Panc1 (cell line): ENCODE measurements at regions not wholly inside any gene's neighbourhood (a gene's known extent, or its start where the extent isn't known, plus 50 kb on each side); places are given as distances from the start of the nearest gene placed in this dataset.

ENCODE experiments used
- CTCF ChIP-seq: fragments of 450-650 bp; IDR thresholded peaks from 2 replicates; pipeline ENCODE4 v1.5.1; 2017; ENCODE audit warnings: mild to moderate bottlenecking
- POLR2AphosphoS5 ChIP-seq: IDR thresholded peaks from 2 replicates; pipeline ENCODE4 v1.6.1; 2012; ENCODE audit warnings: mild to moderate bottlenecking, low read depth, low read length, moderate library complexity
- SIN3A ChIP-seq: IDR thresholded peaks from 2 replicates; pipeline ENCODE4 v1.6.1; 2012; ENCODE audit warnings: low read depth, mild to moderate bottlenecking, low read length, moderate library complexity, borderline replicate concordance; ENCODE audit not compliant: insufficient read depth
- TCF7L2 ChIP-seq: IDR thresholded peaks from 2 replicates; pipeline ENCODE4 v1.6.1; 2011; ENCODE audit warnings: mild to moderate bottlenecking, low read depth, low read length, inconsistent platforms

- TF ChIP-seq CTCF (no peak), SIN3A (no peak), POLR2AphosphoS5 (no peak), TCF7L2 (no peak)
These were observed 782.0 kb downstream of the SLITRK1 start for GRCh38 chr13:83100237-83100636.
